MCF 10A (cell line): ENCODE measurements at regions not wholly inside any gene's neighbourhood (a gene's known extent, or its start where the extent isn't known, plus 50 kb on each side); places are given as distances from the start of the nearest gene placed in this dataset. TPM values are rescaled to one million over a fixed set of nuclear protein-coding genes. Genes with fewer than 3 reads are reported as not detected.
A peak's percentile ranks its signal among the peaks of the same experiment; 100 is the strongest.
"Not testable (repeated sequence)": the region's sequence is repeated elsewhere in the genome, so short reads cannot be mapped to it uniquely, and the experiment has no call there.

Experiments
- BruUV-seq: library from RNA; stranded (reverse); fragments of 400-500 nt; replicated peaks from 2 replicates; lab custom pipeline; 2021; lab: Mats Ljungman, UMichigan
- CTCF ChIA-PET: fragments of 300-600 bp; sonication (Branson Sonifier 250); formaldehyde crosslinking; extraction: SDS; loops from one replicate; lab custom pipeline; 2021; ENCODE audit warnings: antibody characterized with exemption, inconsistent platforms; lab: Yijun Ruan, JAX
- POLR2A ChIA-PET: fragments of 300-600, 350-650 bp; sonication (Branson Sonifier 250); formaldehyde crosslinking; extraction: SDS; loops from one replicate; lab custom pipeline; 2020; ENCODE audit warnings: antibody characterized with exemption, inconsistent platforms; lab: Yijun Ruan, JAX
- DNase-seq: peaks from one replicate; pipeline ENCODE4 v3.0.0-alpha.2; 2018; ENCODE audit not compliant: unreplicated experiment
- H3K27ac Mint-ChIP-seq: one replicate; pipeline ENCODE4 v1.8.0; 2022; ENCODE audit warnings: mild to moderate bottlenecking, low read depth, mixed read lengths; ENCODE audit not compliant: unreplicated experiment
- H3K27me3 Mint-ChIP-seq: one replicate; pipeline ENCODE4 v1.8.0; 2022; ENCODE audit warnings: mixed read lengths; ENCODE audit not compliant: insufficient read depth, unreplicated experiment
- H3K36me3 Mint-ChIP-seq: one replicate; pipeline ENCODE4 v1.8.0; 2022; ENCODE audit warnings: mild to moderate bottlenecking, moderate library complexity, mixed read lengths; ENCODE audit not compliant: insufficient read depth, unreplicated experiment
- H3K4me1 Mint-ChIP-seq: one replicate; pipeline ENCODE4 v1.8.0; 2022; ENCODE audit warnings: mixed read lengths; ENCODE audit not compliant: insufficient read depth, unreplicated experiment
- H3K4me3 Mint-ChIP-seq: one replicate; pipeline ENCODE4 v1.8.0; 2022; ENCODE audit warnings: mild to moderate bottlenecking, moderate library complexity, mixed read lengths; ENCODE audit not compliant: unreplicated experiment
- H3K9me3 Mint-ChIP-seq: one replicate; pipeline ENCODE4 v1.8.0; 2022; ENCODE audit warnings: mixed read lengths; ENCODE audit not compliant: unreplicated experiment
- CTCF ChIP-seq: fragments of 200-600 bp; IDR thresholded peaks from one replicate; pipeline ENCODE4 v1.8.0; 2022; ENCODE audit warnings: antibody characterized with exemption, mild to moderate bottlenecking; ENCODE audit not compliant: unreplicated experiment
- intact Hi-C: fragments of 100-400 bp; cut with micrococcal nuclease; formaldehyde crosslinking; loops from 2 replicates; pipeline ENCODE4 v1.14.1; 2022
- microRNA-seq: library from miRNA; unstranded; fragments of <30 nt; microRNA quantifications from one replicate; pipeline ENCODE4 v1.2.0, GENCODE V29; 2022

- no peaks in the 10 kb centered on the region for H3K9me3 Mint-ChIP-seq
- no peaks in the 10 kb centered on the region for H3K36me3 Mint-ChIP-seq
- intact Hi-C loops, result no loop called here
- DNase-seq, result no peak
- no peaks in the 10 kb centered on the region for H3K4me1 Mint-ChIP-seq
- TF ChIP-seq CTCF, result no peak
- H3K4me3 Mint-ChIP-seq, result no peak overlapping the region
- peaks cover 22% of the 10 kb centered on the region for H3K27me3 Mint-ChIP-seq
- H3K27ac Mint-ChIP-seq, result no peak overlapping the region
- ChIA-PET CTCF (interaction anchor here (0.5 to 1.4 kb wide), 5 partner anchors 9 to 901 kb away, joined by 3 to 5 read pairs (median 4); no protein-coding TSS in a partner anchor), POLR2A (interaction anchor here (0.9 kb wide), 1 partner anchor 347 kb away, joined by 3 read pairs; no protein-coding TSS in a partner anchor)
- no TSS peak for BruUV-seq
Observed at GRCh38 chr10:45246522-45246921, 68.9 kb downstream of the OR13A1 start.

GRCh38 chr10:45249978-45250693 lies 65.3 kb downstream of the OR13A1 start:
- BruUV-seq, result no TSS peak
- CTCF ChIA-PET, result interaction anchor here (0.6 to 4.8 kb wide), 37 partner anchors 9 to 783 kb away, joined by 3 to 39 read pairs (median 4); no protein-coding TSS in a partner anchor
- Mint-ChIP-seq H3K27ac (no peak overlapping the region), H3K4me1 (no peaks in the 10 kb centered on the region), H3K27me3 (peaks cover 22% of the 10 kb centered on the region), H3K36me3 (no peaks in the 10 kb centered on the region), H3K4me3 (no peak overlapping the region), H3K9me3 (no peaks in the 10 kb centered on the region)
- intact Hi-C loops, result no loop called here
- DNase-seq, result peak; percentile 52
- POLR2A ChIA-PET, result no interaction called here
- peak; percentile 38 for TF ChIP-seq CTCF

- H3K4me1 Mint-ChIP-seq, H3K4me3 Mint-ChIP-seq, POLR2A ChIA-PET, BruUV-seq, H3K36me3 Mint-ChIP-seq, H3K9me3 Mint-ChIP-seq, intact Hi-C loops, H3K27ac Mint-ChIP-seq, DNase-seq: not testable (repeated sequence)
- CTCF ChIA-PET, result interaction anchor here (0.6 to 4.8 kb wide), 25 partner anchors 10 to 779 kb away, joined by 3 to 39 read pairs (median 4); no protein-coding TSS in a partner anchor
- H3K27me3 Mint-ChIP-seq, result peaks cover 22% of the 10 kb centered on the region
Observed at GRCh38 chr10:45250694-45251075, 64.7 kb downstream of the OR13A1 start.

Small RNA genes in the stretch of these regions (microRNA-seq; reads per million reads assigned to microRNA genes)
- gene MIR3156-1, result not detected
